GM21529 (cell line): ENCODE measurements at regions not wholly inside any gene's neighbourhood (a gene's known extent, or its start where the extent isn't known, plus 50 kb on each side); places are given as distances from the start of the nearest gene placed in this dataset.

Experiments
- ATAC-seq: cut with Tn5 transposase; IDR thresholded peaks from one replicate; pipeline ENCODE4 v1.9.1; 2021; ENCODE audit not compliant: unreplicated experiment

DNA sequence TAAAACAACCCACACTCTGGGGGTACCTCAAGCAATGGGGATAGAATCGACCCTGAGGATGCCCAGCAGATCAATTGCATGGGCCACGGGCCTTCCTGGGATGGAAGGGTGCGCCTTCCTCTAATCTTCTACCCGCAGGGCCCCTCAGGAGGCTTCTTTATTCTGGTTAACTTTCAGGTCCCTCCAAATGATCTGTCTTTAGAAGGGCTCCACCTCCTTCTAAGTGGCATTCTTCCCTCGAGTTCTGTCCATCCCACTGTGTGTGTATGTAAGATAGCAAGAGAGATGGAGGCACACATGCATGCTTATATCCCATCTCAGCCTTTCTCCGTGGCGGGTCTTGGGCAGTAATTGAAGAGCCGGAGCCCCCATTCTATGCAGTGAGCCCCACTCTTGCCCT is 125.7 kb downstream of the MRM1 start:
- no peak for ATAC-seq

DNA sequence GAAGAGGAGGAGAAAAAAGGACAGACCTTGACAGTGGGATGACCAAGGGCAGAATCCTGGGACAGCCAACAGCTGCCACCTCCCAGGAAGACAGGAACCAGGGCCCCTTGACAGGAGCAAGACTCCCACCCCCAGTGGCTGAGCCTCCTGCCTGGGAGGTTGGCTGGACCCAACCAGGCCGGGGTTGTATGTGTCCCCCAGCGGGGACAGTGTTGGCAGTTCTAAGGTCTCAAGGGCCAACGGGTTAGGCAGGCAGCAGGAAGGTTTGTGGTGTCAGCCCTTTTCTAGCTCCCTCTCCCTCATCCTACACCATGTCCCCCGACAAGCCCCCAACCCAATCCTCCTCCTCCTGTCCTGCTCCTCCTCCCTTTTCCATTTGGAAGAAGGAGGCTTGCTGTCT is 126.2 kb downstream of the MRM1 start:
- ATAC-seq: no peak

DNA sequence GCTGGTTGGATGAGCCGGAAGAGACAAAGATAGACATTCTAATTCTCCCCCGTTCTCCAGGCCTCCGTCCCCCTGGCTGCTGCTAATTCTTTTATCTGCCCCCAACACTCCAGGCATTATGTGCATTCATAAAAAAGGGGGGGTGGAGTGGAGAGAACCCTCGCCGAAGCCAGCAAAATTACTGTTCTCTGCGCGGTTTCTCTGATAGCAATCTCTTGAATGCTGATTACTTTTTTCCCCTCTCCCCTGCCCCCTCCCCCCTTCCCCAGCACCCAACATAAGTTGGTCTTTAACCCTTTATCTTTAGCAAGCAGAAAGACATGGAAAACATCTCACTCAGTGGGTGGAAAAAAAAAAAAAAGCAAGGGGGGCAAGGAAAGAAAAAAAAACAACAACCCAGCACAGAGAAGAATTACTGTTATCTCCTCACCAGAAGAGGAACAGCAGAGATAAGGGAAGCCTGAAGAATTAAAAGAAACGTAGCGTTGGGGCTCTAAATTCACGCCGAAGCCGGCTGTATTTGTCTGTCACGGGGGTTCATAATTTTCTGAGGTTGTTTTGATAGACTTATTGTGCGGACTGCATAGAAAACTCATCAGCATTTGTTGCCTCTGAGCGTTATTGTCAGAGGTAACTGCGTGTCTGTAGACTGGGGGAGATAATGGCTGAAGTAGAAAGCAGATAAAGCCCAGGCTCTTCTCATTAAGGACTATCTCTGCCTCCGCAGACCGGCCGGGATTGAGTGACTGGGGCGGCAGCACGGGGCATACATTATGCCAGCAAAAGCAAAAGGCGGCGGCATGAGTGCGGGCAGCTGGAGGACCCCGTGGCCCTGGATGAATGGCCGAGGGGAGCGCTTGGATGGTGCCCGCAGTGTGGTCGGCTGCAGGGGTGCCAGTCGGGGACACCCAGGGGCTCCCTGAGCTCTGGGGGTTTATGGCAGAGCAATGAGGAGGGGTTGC is 126.9 kb downstream of the MRM1 start:
- no peak for ATAC-seq

DNA sequence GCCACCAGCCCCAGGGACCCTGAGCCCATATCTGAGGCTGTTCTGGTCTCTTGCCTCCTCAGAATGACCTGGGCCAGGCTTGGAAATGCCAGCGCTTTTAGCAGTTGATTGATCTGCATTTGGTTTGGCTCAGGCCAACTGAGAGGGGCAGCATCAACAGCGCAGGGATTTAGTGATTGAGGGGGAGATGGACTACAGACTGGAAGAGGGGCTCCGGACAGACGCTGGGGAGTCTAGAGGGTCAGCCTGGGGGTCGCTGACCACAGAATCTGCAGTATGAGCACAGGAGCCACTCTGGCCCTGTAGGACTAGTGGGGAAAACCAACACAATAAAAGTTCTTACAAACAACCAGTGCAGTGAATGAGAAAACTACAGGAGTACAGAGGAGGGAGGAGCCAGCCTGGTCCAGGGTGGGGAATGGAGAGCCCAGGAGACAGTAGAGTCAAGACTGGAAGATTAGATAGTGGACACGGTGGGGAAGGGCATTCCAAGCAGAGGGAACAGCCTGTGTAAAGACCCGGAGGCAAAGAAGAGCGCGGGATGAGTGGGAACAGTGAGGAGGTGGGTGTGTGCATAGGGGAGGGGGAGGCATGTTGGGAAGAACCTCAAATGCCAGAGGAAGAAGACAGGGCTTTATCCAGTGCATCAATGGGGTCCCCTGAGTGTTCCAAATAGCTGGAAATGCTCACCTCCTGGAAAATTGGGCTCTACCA is 128.9 kb downstream of the MRM1 start:
- no peak for ATAC-seq

DNA sequence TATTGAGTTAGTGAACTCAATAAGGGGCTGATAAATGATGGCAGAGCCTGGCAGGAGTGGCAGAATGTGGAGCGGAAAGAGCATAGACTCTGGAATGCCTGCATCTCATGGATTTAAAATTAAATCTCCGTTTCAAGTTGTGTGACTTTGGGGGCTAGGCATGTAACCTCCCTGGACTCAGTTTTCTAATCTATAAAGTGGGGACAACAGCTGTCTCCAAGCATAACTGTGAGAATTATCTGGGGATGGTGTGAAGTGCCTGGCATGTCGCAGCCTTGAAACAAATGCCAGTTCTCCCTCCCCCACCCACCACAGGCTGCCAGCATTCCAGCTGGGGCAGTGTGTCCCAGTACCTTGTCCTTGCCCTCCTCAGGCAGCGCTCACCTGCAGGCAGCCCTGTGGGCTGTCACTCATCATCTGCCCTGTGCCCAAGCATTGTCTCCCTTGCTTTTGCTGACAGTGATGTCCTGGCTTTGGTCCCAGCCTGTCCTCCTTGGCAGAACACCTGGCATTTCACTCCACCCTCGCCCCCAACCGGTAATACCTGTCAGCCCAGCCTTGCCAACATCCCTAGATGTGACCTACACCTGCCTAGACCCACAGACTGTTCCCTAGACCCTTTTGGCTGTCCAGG is 129.6 kb downstream of the MRM1 start:
- no peak for ATAC-seq

DNA sequence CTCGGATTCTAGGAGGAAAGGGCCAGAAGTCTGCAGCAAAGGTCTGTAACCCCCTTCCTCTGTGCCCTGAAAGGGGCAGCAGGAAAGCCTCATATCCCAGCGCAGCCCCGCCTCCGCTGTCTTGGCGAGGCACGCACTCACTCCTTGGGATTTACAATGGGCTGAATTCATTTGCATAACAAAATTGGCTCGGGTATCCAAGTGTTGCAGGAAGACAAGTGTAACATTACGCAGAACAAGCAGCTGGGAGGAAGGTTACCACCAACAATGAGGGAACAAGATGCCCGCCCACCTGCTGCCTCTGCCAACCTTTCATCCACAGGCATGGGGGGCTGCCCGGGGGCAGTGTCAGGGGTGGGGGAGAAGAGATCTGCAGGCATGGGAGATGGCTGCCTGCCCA is 130.4 kb downstream of the MRM1 start:
- no peak for ATAC-seq

DNA sequence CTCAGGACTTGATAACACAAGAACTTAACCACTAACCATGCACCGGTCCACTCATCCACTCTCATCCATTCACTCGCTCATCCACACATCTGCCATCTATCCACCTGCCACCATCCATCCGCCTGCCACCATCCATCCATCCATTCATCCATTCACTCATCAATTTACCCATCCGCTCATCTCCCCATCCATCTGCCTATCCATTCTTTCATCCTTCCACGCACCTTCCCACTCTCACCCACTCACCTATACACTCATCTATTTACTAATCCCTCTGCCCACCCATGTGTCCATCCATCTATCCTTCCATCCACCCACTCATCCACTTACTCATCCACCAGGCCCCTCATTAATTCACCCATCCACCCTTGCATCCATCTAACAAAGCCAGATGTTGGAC is 131.0 kb downstream of the MRM1 start:
- ATAC-seq: no peak

DNA sequence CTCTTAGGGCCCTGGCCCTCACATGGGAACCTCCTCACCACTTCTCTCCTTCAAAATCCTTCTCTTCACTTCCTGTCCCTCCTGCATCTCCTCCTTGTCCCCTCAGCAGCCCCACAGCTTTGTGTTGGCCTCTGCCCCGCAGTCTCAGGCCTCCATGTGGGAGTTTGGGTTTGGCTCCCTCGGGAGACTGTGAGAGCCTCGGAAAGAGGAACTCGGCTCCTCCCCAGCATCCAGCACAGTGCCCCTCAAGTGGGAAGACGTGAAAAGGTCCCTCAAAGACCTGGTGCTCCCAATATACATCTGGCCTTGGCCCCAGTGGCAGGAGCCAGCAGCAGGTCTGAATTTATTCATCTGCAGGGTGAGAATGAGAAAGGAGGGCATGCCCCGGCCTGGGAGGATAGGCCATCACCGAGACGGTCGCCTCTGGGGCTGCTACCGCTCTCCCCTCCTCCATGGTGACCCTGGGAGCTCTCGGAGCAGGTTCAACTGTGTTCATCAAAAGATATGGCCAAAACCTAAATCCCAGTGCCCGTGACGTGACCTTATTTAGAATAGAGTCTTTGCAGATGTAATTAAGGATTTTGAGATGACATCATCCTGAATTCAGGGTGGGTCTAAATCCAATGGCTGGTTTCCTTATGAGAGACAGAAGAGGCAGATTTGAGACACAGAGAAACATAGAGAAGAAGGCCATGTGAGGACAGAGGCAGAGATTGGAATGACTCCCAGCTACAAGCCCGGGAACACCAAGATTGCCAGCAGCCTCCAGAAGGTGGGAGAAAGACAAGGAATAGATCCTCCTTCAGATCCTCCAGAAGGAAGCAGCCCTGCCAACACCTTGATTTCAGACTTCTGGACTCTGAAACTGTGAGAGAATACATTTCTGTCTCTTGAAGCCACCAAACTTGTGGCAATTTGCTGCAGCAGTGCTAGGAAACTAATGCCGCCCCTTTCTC is 135.1 kb downstream of the MRM1 start:
- no peak for ATAC-seq

DNA sequence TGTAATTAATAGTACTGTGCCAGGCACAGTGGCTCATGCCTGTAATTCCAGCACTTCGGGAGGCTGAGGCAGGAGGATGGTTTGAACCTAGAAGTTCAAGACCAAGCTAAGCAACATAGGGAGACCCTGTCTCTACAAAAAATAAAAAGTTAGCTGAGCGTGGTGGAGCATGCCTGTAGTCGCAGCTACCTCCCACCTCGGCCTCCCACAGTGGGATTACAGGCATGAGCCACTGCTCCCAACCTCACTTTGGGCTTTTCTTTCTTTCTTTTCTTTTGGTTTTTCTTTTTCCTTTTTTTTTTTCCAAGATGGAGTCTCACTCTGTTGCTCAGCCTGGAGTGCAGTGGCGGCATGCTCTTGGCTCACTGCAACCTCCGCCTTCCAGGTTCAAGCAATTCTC is 137.8 kb downstream of the MRM1 start:
- ATAC-seq: no peak

DNA sequence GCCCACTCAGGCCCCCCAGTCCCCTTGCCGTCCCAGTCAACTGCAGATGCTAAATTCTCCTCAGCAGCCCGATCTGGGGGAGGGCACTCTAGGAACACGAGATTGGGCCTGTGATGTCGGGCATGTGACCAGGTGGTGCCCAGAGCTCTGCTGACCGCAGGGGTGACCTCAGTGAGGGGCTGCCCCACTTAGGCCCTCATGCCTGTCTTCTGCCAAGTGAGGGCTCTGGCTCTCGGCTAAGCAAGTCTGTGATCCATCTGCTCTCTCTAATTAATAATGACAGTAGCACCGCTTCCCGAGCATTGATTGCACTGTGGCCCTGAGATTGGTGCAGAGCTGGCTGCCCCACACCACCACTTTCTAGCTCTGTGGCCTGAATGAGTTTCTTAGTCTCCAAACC is 138.8 kb downstream of the MRM1 start:
- no peak for ATAC-seq

DNA sequence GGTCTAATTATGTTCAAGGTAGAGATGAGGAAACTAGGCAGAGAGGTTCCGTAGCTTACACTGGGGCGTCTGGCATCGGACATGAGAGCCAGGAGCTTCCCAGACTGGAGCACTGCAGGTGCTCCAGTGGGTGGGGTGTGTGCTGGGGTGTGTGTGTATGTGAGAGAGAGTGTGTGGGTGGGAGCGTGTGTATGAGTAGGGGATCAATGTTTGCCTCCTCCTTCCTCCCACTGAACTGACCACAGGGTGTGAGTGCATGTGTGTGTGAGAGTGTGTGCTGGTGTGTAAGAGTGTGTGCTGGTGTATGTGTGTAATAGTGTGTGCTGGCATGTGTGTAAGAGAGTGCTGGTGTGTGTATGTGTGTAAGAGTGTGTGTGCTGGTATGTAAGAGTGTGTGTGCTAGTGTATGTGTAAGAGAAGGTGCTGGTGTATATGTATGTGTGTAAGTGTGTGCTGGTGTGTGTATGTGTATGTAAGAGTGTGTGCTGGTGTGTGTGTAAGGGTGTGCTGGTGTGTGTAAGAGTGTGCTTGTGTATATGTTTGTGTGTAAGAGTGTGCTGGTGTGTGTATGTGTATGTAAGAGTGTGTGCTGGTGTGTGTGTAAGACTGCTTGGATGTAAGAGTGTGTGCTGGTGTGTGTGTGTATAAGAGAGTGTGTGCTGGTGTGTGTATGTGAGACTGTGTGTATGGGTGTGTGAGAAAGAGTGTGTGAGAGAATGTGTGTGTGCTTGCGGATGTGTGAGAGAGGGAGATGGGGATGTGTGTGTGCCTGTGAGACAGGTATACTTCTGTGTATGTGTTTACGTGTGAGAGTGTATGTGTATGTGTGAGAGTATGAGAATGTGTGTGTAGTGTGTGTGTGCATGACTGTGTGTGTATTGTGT is 139.9 kb downstream of the MRM1 start:
- ATAC-seq: no peak

DNA sequence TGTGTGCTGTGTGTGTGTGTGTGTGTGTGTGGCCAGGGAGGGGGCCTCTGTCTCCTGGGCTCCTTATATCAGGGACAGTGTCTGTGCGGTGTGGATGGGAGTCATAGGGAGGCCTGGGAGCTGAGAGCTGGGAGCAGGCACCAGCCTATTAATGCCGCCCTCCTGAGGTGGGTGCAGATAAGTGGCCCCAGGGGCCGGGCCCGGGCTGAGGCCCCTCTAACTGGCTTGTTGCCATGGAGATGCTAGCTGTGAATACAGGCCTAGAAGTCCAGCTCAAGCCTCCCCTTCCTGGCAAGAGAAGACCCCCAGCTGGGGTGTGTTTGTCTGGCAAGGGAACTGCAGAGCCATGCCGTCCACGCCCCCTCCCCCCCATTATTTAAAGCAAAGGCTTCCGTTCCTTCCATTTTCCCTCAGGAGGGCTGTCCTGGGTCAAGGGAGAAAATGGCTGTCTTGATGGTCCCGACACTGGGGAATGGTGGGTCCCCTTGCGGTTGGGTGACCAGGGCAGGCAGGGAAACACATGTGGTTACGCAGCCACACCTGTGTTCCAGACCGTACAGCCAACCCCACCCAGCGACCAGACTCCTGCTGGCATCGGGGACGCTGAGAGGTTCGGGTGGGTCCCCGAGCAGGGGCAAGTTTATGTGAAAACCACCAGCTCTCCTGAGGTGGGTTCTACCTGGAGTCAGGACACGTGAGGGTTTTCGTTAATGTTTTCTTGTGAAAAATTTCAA is 141.1 kb downstream of the MRM1 start:
- no peak for ATAC-seq

DNA sequence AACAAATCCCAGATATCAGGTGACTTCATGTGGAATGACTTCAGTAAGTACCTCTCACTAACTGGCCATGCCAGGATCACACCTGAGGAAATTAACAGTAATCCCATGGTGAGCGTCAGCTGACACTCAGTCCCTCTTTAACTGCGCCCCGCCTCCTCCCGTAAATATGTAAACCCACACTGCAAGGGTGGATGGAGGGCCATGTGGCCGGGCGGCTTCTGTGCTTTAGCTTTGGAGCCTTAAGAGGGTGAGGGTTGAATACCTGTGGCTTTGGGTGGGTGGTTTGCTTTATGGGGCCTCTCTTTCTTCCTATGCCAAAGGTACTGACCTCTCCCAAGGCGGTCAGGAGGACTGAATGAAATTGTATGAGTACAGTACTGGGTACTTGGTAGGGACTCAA is 141.7 kb downstream of the MRM1 start:
- ATAC-seq: no peak

DNA sequence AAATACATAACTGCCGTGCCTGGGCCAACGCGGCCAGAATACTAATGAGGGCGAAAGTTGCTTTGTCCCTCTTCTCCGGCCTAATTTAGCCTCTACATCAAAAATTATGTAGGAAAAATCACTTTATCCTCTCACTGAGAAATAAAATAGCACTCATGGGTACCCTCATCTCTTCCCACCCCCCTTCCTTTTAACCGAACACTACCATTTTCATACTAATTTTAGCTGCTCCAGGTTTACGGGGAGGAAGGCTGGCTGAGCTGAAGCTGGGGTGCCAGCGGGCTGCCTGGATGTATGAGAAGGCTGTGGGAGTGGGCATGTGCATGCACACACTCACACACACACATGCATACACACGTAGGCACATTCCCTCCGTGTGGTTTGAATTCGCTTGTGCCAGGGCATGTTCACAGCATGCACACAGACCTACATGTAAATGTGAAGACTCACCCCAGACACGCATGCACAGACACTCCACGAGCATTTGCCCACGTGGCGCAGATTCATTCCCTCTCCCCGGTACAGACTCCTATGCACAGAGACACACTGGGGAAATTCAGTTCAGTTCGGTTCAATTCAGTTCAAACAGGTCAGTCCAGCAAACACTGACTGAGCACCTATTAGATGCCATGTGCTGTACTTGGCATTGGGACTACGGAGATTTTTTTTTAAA is 145.1 kb downstream of the MRM1 start:
- no peak for ATAC-seq

DNA sequence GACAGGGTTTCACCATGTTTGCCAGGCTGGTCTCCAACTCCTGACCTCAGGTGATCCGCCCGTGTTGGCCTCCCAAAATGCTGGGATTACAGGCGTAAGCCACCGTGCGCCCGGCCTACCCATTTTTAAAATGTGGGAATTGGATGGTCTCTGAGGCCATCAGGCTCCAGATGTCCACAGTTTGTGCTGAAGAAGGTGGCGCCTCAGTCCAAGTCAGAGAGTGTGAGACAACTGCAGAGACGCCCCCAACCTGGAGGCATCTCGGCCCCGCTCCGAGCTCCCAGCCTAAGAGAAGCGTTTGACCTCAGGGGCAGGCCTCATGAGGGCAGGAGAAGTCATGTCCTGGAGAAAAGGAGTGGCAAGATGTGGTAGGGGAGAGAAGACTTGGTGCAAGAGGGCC is 146.5 kb downstream of the MRM1 start:
- ATAC-seq: no peak

DNA sequence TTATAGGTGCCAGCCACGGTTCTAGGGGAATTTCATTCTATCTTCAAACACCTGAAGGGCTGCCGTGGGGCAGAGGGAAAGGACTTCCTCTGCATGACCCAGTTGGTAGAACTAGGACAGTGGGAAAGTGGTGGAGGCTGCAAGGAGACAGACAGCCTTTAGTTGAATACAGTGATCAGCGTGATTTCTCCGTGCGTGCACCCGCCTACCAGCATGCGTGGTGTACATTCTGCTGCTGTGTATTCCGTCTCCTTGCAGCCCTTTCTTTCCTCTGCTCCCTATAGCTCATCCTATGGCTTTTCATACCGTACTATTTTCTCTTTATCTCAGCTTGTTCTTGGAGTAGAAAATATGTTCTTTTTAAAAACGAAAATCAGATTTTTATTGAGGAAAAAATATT is 146.9 kb downstream of the MRM1 start:
- ATAC-seq: no peak

DNA sequence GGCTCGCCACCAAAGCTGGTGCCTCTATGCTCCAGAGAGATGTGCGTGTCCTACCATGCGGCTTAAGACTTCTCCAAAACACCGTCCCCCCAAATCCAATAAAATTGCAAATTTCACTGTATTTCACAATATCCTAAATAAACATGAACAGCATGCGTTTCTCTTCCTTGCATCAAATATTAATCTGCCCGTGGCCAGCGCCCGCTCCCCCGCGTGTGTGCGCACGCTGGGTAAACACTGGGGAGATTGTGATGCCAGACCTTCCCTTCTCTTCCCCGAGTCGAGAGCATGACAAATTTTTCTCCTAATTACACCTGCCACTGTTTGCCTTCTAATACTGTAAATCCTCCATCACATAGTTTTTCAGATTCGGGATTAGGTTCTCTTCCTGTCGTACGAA is 148.1 kb downstream of the MRM1 start:
- no peak for ATAC-seq

DNA sequence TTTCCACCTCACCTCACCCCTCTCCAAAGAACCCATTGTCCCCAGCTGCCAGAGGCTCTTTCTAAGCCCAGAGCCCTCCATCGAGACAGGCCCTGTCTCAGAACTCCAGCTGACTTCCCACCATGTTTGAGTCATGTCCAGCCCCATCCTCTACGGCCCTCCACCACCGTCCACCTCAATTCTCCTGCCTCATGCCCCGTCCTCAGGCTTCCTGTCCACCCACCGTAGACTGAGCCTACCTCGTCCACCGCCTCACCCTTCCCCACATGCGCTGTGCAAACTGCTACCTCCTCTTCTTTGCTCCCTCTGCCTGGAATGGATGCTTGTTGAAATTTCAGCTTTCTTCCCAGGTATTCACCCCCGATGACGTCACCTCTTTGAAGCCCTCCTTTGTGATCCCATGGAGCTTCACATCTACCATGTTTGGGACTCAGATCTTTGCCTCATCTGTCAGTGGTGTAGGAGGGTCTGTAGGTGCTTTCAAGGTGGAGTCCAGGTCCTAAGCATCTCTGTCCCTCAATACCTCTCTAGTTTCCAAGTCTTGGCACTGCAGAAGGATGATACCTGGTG is 149.0 kb downstream of the MRM1 start:
- no peak for ATAC-seq
